CD4-positive, alpha-beta T cell treated with Interleukin-4 for 1 hour (primary cell): ENCODE measurements at regions not wholly inside any gene's neighbourhood (a gene's known extent, or its start where the extent isn't known, plus 50 kb on each side); places are given as distances from the start of the nearest gene placed in this dataset.
"Not testable (repeated sequence)": the region's sequence is repeated elsewhere in the genome, so short reads cannot be mapped to it uniquely, and the experiment has no call there.

ENCODE experiments used
- DNase-seq, 2 donors: peaks; one replicate each; pipeline ENCODE4 v3.0.0-alpha.2; 2020 to 2022

DNA sequence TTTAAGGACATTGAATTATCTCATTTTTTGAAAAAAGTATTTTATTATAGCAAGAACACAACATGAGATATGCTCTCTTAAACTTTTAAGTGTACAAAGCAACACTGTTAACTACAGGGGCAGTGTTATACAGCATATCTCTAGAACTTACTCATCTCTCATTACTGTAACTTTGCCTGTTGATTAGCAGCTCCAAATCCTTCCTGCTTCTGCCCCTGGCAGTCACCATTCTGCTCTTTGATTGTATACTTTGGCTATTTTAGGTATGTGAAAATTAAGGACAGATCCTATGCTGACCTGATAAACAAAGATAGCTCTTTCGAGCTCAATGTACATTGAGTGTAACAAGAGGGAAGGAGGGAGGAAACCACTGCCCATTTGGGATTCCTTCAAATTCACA is 1349.8 kb upstream of the GJE1 start:
- DNase-seq: no peak

DNA sequence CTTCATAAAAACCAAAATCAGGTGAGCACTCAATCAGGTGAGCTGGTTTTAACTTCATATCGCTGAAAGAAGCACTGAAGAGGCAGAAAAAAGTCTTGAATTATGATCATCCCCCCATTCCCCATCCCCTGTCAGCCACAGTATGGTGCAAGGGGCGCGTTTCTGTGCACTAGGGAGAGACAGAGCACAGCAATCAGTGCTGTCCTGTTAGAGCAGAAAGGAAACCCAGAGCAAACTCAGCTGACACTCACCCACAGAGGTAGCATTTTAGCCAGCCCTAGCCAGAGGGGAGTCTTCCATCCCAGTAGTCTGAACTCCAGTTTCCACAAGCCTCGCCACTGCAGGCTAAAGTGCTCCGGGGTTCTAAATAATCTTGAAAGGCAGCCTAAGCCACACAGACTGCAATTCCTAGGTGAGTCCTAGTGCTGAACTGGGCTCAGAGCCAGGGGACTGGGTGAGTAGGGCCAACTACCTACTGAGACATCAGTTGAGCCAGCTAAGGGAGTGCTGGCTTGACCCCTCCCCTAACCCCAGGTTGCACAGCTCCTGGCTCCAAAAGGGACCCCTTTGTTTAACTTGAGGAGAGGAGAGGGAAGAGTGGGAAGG is 1352.6 kb upstream of the GJE1 start:
- no peak for DNase-seq

DNA sequence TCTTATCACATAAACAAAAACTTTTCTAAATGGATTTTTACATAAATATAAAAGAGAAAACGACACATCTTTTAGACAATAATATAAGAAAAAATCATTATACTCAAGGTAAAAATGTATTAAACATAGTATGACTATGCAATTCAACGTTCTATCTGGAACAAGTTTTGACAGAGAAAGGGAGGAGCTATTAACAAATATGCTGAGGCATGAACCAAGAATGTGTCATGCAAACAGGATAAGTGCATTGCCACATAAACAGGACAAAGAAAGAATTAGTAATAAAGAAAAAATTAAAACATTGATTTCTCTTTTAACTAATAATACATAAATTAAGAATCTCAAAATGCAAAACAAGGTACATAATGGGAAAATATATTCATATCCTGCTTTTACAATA is 1353.4 kb upstream of the GJE1 start:
- DNase-seq: no peak

DNA sequence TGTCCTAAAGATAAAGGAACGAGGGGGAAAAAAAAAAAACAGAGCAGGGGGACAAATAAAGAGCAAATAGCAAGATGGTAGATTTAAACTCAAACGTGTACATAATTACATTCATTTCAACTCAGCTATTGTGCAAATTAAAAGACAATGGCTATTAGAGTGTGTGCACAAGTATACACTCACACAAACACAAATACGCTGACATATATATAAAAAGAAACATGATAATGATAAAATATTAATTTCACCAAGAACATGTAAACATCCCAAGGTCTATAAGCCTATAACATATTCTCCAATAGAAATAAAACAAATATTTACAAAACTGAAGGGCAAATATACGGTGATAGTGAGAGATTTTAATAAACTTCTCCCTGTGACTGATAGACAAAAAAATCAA is 1354.9 kb upstream of the GJE1 start:
- DNase-seq: no peak

DNA sequence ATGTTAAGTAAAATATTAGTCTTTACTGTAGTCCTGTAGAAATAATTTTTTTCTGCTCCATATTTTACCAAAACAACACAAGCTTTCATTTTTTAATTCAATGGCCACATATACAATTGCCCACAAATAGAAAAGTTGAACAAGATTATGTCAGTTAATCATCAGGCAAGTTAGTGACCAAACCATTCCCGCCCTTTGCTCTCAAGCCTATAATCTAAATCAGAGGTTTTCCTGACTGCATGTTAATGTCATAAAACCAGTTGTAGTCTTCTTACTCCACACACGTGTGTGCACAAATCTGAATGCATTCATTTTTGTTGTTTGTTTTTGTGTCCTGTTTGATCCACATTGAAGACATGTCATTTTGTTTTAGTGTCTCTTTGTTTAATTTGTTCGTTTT is 1357.7 kb upstream of the GJE1 start:
- no peak for DNase-seq

DNA sequence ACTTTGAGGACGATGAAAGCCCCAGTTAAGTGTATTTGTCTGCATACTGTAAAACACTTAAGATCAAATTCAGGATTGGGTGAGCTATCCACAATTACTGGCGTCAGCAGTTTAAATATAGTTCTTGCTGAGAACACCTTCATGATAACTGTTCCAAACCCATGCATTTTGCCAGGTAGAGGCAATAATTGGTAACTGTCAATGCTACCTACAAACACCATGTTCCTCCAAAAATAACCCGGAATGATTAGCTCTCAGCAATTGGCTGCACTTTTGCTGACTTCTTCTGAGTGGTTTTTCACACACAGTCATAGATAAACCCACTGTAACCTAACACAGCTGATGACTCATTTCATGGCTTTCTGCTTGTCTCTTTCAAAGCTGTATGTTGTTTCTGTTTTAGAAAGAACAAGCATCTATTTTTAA is 1358.6 kb upstream of the GJE1 start:
- DNase-seq: no peak

DNA sequence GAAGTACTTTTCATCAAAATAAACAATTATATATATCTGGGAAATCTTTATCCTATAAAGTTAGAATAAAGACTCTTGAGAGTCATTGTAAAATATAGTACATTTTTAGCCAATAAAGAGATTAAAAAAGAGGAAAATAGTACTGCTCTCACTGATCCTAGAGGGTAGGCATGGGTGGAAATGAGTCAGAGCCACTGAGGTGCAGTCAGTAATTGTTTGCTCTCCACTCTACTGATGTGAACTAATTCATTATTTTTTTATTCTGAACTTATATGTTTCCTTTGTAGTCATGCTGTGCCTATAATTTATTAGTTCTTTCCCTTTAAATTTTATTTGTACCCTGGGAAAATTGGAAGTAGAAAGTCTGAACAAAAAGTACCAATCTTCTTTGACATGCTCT is 1359.4 kb upstream of the GJE1 start:
- DNase-seq: no peak

DNA sequence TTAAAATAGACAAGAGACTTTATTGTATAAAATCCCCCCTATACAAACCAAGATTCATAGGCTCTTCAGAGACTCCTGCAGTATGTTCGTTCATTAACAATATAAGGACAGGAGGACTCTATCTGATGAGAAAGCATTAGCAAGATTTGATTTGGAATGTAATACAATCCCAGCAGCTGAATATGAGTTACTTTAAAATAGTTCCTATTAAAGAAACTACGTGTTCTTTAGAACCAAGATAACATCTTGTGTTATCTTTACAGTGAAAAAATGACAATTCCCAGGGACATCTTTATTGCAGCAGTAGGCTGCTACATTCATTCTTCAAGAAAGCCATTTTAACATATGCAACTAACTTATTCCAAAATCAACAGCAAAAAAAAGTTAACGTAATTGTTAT is 1360.1 kb upstream of the GJE1 start:
- DNase-seq: no peak

DNA sequence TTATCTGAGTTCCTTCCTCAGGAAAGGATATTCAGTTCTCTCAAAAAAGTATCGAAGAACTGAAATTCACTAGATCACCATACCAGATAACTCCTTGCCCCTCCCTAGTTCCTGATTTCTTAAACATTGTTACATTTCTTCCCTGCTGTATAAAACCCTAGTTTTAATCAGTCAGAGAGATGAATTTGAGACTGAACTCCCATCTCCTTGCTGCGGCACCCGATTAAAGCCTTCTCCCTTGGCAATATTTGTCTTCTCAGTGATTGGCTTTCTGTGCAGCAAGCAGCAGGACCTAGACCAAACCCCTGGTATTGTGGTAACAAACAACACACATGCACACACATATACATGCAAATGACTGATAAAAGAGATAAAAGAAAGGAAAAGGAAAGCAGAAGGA is 1364.6 kb upstream of the GJE1 start:
- no peak for DNase-seq

DNA sequence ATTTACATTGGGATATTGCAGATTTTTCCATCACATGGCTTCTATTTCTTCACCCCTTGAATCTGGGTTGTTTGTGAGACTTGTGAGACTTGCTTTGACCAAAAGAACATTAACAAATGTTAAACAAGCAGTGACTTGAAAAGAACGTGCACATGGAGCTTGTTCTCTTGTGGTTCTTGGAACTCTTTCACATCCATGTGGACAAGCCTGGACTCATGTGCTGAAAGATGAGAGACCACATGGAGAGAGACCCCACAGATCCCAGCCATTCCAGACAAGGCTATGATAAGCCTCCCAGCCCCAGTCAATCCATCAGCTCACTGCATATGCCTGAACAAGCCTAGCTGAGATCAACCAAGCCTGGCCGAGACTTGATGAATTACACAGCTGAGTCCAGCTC is 1365.7 kb upstream of the GJE1 start:
- no peak for DNase-seq

DNA sequence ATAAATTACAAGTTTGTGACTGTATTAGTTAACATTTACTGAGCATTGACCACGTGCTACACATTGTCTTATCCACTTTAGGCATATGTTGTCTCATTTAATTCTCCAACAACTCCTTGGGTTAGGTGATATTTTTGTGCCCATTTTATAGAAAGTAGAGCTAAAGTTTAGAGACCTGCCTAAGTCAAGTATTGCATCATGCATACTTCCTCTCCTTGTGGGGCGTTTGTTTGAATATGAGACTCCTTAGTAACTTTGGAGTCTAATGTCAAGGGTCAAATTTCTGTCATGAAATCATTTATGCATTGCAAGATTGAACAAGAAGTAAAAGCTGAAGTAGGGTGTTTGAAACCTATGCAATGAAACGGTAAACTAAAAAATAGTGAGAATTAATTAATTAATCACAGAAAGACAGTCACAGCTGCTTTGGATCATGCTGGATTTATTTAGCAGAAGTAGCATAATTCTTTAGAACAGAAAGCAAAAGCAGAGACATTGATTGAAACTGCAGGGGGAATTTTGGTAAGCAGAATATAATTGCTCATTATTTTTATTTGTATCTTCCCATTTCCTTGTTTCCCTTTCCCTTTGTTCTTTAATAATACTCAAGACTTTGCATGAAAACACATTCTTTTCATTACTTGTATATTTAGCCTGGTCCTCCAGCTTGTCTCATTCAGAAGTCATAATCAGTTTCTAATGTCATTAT is 1374.4 kb upstream of the GJE1 start:
- DNase-seq: no peak

DNA sequence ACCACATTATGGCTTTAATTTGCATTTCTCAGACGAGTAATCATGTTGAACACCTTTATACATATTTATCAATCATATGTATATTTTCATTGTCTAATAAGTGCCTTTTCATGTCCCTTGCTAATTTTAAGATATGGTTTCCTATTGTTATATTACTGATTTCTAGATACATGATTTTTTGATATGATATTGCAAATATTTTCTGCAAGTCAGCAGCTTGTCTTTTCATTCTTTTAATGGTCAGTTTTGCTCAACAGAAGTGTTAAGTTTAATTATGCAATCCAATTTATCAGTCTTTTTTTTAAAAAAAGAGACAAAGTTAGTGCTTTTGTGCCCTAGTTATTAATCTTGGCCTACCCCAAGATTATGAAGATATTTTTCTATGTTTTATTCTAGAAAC is 1377.8 kb upstream of the CITED2 start:
- DNase-seq: no peak

DNA sequence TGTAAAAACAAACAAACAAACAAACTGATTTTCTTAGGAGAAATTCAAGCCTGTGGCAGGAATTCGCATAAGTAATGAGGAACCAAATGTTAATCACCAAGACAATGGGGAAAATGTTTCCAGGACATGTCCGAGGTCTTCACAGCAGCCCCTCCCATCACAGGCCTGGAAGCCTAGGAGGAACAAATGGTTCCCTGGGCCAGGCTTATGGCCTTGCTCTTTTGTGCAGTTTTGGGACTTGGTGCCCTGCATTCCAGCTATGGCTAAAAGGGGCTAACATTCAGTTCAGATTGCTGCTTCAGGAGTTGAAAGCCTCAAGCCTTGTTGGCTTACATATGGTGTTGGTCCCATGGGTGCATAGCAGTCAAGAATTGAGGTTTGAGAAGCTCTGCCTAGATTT is 1372.7 kb upstream of the CITED2 start:
- no peak for DNase-seq

DNA sequence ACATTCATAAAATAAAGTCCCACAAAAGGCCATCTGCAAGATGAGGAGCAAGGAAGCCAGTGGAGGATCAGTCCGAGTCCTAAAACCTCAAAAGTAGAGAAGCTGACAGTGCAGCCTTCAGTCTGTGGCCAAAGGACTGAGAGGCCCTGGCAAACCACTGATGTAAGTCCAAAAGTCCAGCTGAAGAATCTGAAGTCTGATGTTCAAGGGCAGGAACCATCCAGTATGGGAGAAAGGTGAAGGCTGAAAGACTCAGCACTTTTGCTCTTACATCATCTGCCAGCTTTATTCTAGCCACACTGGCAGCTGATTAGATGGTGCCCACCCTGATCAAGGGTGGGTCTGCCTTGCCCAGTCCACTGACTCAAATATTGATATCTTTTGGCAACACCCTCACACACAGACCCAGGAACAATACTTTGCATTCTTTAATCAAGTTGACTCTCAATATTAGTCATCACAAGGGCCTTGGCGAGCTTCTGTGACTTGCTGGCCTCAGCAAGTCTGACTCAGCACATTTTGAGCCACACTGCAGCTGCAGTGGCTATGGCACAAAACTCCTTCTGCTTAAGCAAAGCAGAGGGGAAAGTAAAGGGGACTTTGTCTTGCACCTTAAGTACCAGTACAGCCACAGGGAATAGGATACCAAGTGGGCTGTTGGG is 1370.3 kb upstream of the CITED2 start:
- no peak for DNase-seq

DNA sequence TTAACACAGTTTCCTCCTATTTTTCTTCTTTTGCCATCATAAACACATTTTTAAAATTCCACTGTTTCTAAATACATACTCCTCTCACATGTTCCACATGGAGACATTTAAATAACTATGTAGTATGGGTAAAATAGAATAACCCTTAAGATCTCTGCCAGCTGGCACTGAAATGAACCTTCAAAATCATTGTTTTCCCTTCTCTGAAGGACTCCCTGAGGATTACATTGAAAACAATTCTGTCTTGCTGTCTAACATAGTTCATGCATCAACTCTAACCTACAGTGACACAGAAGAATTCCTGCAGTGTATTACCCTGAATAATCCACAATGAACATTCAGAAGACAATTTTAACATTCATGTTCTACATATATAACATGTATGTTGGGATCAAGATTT is 1361.8 kb upstream of the CITED2 start:
- no peak for DNase-seq

DNA sequence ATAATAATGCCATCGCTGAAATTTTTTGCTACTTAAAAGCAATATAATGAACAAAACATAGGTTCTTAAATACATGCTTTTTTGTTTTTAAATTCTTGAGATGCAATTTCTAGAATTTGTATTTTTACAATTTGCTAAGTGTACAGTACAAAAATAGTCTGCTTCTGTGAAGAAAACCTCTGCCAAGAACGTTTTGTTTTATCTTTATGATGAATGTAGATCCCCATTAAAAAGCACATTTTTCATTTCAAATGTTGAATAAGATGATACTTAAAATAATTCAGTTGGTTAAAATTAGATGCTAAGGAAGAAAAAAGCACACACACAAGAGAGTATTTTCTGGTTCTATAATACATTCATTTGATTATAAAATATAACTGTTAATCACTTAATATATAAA is 1358.5 kb upstream of the CITED2 start:
- no peak for DNase-seq

DNA sequence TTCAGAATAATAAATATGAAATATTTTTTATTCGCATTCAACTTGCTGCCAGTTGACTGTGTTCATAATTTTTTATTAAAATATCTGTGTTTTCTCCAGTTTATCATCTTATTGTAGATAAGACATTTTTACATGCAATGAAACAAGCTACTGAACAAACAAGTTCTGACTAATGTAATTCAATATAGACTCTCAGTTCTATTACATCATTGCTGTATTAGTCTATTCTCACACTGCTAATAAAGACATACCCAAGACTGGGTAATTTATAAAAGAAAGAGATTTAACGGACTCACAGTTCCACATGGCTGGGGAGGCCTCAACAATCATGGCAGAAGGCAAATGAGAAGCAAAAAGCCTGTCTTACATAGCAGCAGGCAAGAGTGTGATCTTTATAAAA is 1357.7 kb upstream of the CITED2 start:
- DNase-seq: no peak

DNA sequence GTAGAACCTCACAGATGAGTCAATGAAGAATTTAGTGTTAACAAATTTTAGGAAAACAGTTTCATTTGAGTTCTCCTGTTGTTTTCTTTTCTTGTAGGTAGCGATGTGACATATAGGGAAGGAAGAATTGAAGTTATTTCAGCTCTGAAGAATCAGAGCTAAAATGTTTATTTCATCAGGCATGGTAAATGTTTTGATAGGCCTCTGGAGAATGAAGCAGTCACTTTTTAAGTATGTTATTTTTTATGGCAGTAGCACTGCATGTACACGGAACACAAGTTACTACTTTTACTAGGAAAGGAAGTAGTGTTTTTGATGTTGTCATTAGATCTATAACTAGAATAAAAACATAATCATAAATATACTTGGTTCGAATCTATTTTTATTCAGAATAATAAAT is 1357.3 kb upstream of the CITED2 start:
- no peak for DNase-seq

DNA sequence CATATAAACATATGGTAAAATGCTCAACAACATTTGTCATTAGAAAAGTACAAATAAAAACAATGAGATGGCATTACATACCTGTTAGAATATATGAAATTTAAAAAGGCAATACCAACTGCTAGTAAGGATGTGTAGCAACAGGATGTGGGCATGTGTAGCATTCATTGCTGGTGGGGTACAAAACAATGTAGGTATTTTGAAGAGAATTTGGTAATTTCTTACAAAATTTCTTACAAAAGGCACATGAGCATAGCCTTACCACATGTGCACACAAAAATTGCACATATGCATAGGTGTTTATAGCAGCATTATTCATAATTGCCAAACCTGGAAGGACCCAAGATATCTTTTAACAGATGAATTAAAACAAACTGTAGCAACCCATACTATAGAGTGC is 1355.1 kb upstream of the CITED2 start:
- DNase-seq: no peak

DNA sequence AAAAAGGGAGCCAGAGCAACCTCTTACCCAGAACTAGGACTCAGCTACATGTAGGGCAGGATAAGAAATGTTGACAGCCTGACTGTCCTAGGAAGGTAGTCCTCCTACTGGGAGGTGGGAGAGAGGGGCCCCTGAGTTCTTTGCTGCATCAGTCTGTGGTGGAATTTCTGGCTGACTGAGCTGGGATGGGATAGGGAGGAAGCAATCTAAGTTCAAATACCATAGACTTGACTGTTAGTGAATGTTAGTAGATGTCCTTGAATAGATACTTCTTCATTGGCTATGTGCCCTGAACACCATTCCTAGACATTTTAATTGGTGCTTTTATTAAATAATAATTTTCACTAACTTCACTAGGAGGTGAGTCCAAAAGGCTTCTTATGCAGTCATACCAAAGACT is 1343.6 kb upstream of the CITED2 start:
- DNase-seq: no peak

DNA sequence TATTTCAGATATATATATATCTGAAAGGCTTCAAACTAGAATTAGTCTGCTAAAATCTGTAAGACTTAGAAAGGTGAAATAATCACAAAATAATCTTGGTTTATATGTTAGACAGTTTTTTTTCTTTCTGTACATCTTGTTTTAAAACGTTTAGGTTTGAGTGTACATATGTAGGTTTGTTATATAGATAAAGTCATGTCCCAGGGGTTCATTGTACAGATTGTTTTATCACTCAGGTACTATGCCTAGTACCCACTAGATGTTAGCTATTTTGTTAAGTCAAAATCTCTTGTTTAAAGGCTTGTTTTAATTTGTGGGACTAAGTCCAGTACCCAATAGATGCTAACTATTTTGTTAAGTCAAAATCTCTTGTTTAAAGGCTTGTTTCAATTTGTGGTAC is 1339.0 kb upstream of the CITED2 start:
- no peak for DNase-seq

DNA sequence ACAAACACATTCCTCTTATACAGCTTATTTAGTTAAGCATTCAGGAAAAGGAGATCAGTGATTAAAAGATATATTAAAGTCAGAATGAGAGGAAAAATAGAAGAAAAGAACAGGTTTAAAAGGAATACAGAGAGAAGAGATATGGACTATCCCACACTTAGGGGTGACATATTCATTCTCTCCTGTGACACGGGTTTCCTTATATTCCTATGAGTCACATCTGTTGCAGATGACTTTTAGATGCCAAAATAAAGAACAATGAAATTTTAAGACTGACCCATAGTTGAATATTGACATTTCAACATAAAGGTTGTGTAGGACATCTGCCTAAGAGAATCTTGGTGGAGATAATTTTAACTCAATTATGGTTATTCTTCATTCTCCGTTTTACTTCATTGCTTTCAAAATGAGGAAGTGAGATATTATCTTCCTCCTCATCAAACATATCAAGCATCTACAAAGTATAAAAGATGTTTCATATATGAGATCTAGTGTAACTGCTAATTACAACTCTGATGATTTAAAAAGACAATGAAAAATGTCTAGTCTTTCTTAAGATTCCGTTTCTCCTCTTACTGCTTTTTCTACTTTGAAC is 1336.7 kb upstream of the CITED2 start:
- no peak for DNase-seq

DNA sequence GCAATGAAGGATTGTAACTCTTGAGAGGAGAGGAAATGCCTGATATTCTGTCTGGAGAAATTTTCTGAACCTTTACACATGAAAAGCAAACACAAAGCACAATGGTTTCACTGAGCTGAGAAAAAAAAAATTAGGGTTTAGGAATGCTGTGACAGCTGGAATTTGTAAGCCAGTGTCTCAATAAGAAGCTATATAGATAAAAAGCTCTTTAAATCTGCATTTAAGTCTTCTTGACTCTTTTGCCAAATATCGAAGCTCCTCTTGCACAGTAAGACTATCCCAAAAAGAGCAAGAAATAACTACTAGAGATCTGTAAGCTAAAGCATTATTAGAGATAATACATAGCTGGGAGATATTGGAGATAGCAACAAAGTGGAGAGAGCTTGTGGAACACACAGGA is 1334.0 kb upstream of the CITED2 start:
- DNase-seq: no peak

DNA sequence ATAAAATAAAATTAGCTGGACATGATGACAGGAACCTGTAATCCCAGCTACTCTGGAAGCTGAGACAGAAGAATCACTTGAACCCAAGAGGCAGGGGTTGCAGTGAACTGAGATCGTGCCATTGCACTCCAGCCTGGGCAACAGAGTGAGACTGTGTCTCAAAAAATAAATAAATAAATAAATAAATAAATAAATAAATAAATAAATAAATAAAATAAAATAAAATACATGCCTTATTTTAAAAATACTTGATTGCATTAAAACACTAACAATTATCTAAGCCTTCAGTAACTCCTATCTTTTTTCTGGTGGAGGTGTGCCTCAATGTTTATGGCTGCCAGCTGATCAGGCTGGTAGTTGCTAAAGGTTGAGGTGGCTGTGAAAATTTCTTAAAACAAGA is 1329.6 kb upstream of the CITED2 start:
- not testable (repeated sequence) for DNase-seq
